IMR-90 (cell line): ENCODE measurements at regions not wholly inside any gene's neighbourhood (a gene's known extent, or its start where the extent isn't known, plus 50 kb on each side); places are given as distances from the start of the nearest gene placed in this dataset.

ENCODE experiments used
- ATAC-seq: fragments of 200-7000 bp; cut with Tn5 transposase; 2 replicates; pipeline ENCODE4 v1.9.1; 2020; ENCODE audit warnings: low read depth, mild to moderate bottlenecking, moderate library complexity
- BruUV-seq: library from RNA; stranded (reverse); fragments of 400-500 nt; replicated peaks from 2 replicates; lab custom pipeline; 2021; lab: Mats Ljungman, UMichigan
- CTCF ChIA-PET: fragments of 300-600 bp; formaldehyde crosslinking; extraction: SDS; loops from one replicate; lab custom pipeline; 2021; ENCODE audit warnings: antibody characterized with exemption; lab: Yijun Ruan, JAX
- POLR2A ChIA-PET: fragments of 300-600 bp; sonication (Branson Sonifier 250); formaldehyde crosslinking; loops from one replicate; lab custom pipeline; 2022; ENCODE audit warnings: antibody characterized with exemption; ENCODE audit not compliant: unreplicated experiment; lab: Charles Lee
- DNase-seq: peaks from one replicate; pipeline ENCODE4 v3.0.0; 2013
- H2AFZ ChIP-seq: replicated peaks from 2 replicates; pipeline ENCODE3; 2013; ENCODE audit warnings: low read length, mild to moderate bottlenecking; ENCODE audit not compliant: poor library complexity
- H2AK5ac ChIP-seq: 2 replicates; pipeline ENCODE4 v1.6.1; 2013; ENCODE audit warnings: low read depth, low read length, inconsistent platforms
- H2AK9ac ChIP-seq: replicated peaks from 2 replicates; pipeline ENCODE3; 2013; ENCODE audit warnings: mild to moderate bottlenecking, low read depth, low read length, moderate library complexity; ENCODE audit not compliant: poor library complexity
- H2BK120ac ChIP-seq: 2 replicates; pipeline ENCODE4 v1.6.1; 2013; ENCODE audit warnings: low read depth, low read length, inconsistent platforms
- H2BK15ac ChIP-seq: 3 replicates; pipeline ENCODE4 v1.6.1; 2013; ENCODE audit warnings: low read depth, low read length, inconsistent platforms
- H2BK20ac ChIP-seq: 2 replicates; pipeline ENCODE4 v1.6.1; 2013; ENCODE audit warnings: low read depth, mild to moderate bottlenecking, inconsistent platforms, low read length, moderate library complexity
- H2BK5ac ChIP-seq: 2 replicates; pipeline ENCODE4 v1.6.1; 2013; ENCODE audit warnings: mild to moderate bottlenecking, low read depth, low read length, inconsistent platforms; ENCODE audit not compliant: poor library complexity, severe bottlenecking
- H3K14ac ChIP-seq: replicated peaks from 2 replicates; pipeline ENCODE4 v1.6.1; 2013; ENCODE audit warnings: low read depth, low read length, inconsistent platforms
- H3K18ac ChIP-seq: 2 replicates; pipeline ENCODE4 v1.6.1; 2013; ENCODE audit warnings: low read depth, low read length, control low read depth
- H3K23ac ChIP-seq: 2 replicates; pipeline ENCODE4 v1.6.1; 2013; ENCODE audit warnings: low read depth, low read length, inconsistent platforms
- H3K27ac ChIP-seq: 2 replicates; pipeline ENCODE4 v1.5.1; 2013; ENCODE audit warnings: mild to moderate bottlenecking, control low read depth, low read length; ENCODE audit not compliant: insufficient read depth
- H3K27me3 ChIP-seq: 2 replicates; pipeline ENCODE4 v1.6.1; 2013; ENCODE audit warnings: low read length; ENCODE audit not compliant: control insufficient read depth, insufficient read depth
- H3K36me3 ChIP-seq: 2 replicates; pipeline ENCODE4 v1.6.1; 2013; ENCODE audit warnings: low read length, mixed read lengths; ENCODE audit not compliant: control insufficient read depth, insufficient read depth
- H3K4ac ChIP-seq: 2 replicates; pipeline ENCODE4 v1.6.1; 2013; ENCODE audit warnings: low read depth, low read length, inconsistent platforms
- H3K4me1 ChIP-seq: 2 replicates; pipeline ENCODE4 v1.6.1; 2013; ENCODE audit warnings: low read length, mixed read lengths; ENCODE audit not compliant: control insufficient read depth, insufficient read depth
- H3K4me2 ChIP-seq: 2 replicates; pipeline ENCODE4 v1.6.1; 2013; ENCODE audit warnings: low read depth, mild to moderate bottlenecking, control low read depth, low read length, moderate library complexity
- H3K4me3 ChIP-seq: 2 replicates; pipeline ENCODE4 v1.5.1; 2013; ENCODE audit warnings: low read depth, mild to moderate bottlenecking, control low read depth, low read length, moderate library complexity; ENCODE audit not compliant: insufficient read depth
- H3K56ac ChIP-seq: 2 replicates; pipeline ENCODE4 v1.6.1; 2013; ENCODE audit warnings: low read length, inconsistent platforms; ENCODE audit not compliant: insufficient read depth; ENCODE audit errors: extremely low read depth
- H3K79me1 ChIP-seq, 2 experiments: 2 replicates each; pipeline ENCODE4 v1.6.1; 2013; ENCODE audit warnings: low read length in 2 of 2, inconsistent platforms in 1 of 2, low read depth in 1 of 2
- H3K9ac ChIP-seq: 2 replicates; pipeline ENCODE4 v1.6.1; 2013; ENCODE audit warnings: low read depth, low read length, control low read depth
- H3K9me1 ChIP-seq: 2 replicates; pipeline ENCODE4 v1.6.1; 2013; ENCODE audit warnings: low read length, inconsistent platforms; ENCODE audit not compliant: insufficient read depth
- H3K9me3 ChIP-seq: 2 replicates; pipeline ENCODE4 v1.6.1; 2013; ENCODE audit warnings: low read length; ENCODE audit not compliant: control insufficient read depth, insufficient read depth
- H4K20me1 ChIP-seq: 2 replicates; pipeline ENCODE4 v1.6.1; 2013; ENCODE audit warnings: low read length, inconsistent platforms; ENCODE audit not compliant: insufficient read depth
- H4K5ac ChIP-seq: 2 replicates; pipeline ENCODE4 v1.6.1; 2013; ENCODE audit warnings: mild to moderate bottlenecking, low read depth, low read length, control low read depth
- H4K8ac ChIP-seq, 2 experiments: 2 replicates each; pipeline ENCODE4 v1.6.1; 2013; ENCODE audit warnings: low read depth in 2 of 2, low read length in 2 of 2, control low read depth in 1 of 2, inconsistent platforms in 1 of 2
- H4K91ac ChIP-seq: 2 replicates; pipeline ENCODE4 v1.6.1; 2013; ENCODE audit warnings: low read depth, low read length, inconsistent platforms; ENCODE audit not compliant: insufficient read depth
- BHLHE40 ChIP-seq: fragments of 150-350 bp; IDR thresholded peaks from 2 replicates; pipeline ENCODE4 v1.6.1; 2016; ENCODE audit warnings: mild to moderate bottlenecking, low read depth, low read length
- CEBPB ChIP-seq: IDR thresholded peaks from 2 replicates; pipeline ENCODE4 v1.6.1; 2012; ENCODE audit warnings: low read depth, low read length, improper control_type of control experiment
- CHD1 ChIP-seq: IDR thresholded peaks from 2 replicates; pipeline ENCODE4 v1.6.1; 2012; ENCODE audit warnings: low read depth, low read length, improper control_type of control experiment
- FOS ChIP-seq: fragments of 150-350 bp; IDR thresholded peaks from 2 replicates; pipeline ENCODE4 v1.6.1; 2016; ENCODE audit warnings: low read depth, low read length
- MAFK ChIP-seq: IDR thresholded peaks from 2 replicates; pipeline ENCODE4 v1.6.1; 2012; ENCODE audit warnings: low read depth, low read length, improper control_type of control experiment
- MAZ ChIP-seq: IDR thresholded peaks from 2 replicates; pipeline ENCODE4 v1.6.1; 2012; ENCODE audit warnings: low read depth, mild to moderate bottlenecking, low read length, improper control_type of control experiment, moderate library complexity, borderline replicate concordance
- MXI1 ChIP-seq: IDR thresholded peaks from 2 replicates; pipeline ENCODE4 v1.6.1; 2012; ENCODE audit warnings: low read depth, mild to moderate bottlenecking, low read length, moderate library complexity, borderline replicate concordance
- NFE2L2 ChIP-seq: fragments of 150-350 bp; IDR thresholded peaks from 2 replicates; pipeline ENCODE4 v1.6.1; 2016; ENCODE audit warnings: low read depth, mild to moderate bottlenecking, low read length
- POLR2A ChIP-seq: IDR thresholded peaks from 2 replicates; pipeline ENCODE4 v1.6.1; 2012; ENCODE audit warnings: mild to moderate bottlenecking, low read depth, low read length
- RAD21 ChIP-seq: IDR thresholded peaks from 2 replicates; pipeline ENCODE4 v1.6.1; 2012; ENCODE audit warnings: low read length, improper control_type of control experiment
- RCOR1 ChIP-seq: IDR thresholded peaks from 2 replicates; pipeline ENCODE4 v1.6.1; 2012; ENCODE audit warnings: mild to moderate bottlenecking, low read length, improper control_type of control experiment; ENCODE audit not compliant: insufficient replicate concordance
- RFX5 ChIP-seq: IDR thresholded peaks from 2 replicates; pipeline ENCODE4 v1.8.0; 2012; ENCODE audit warnings: low read depth, mild to moderate bottlenecking, low read length, moderate library complexity
- SMC3 ChIP-seq: fragments of 150-350 bp; IDR thresholded peaks from 2 replicates; pipeline ENCODE4 v1.6.1; 2016; ENCODE audit warnings: low read depth, mild to moderate bottlenecking, antibody characterized with exemption, low read length, moderate library complexity
- WGBS, 2 experiments: methylation state at CpG; one replicate each; pipeline versions ENCODE4 v1.1.5 to v1.1.7; 2013; ENCODE audit warnings: missing lambda C conversion rate in 2 of 2; ENCODE audit not compliant: insufficient read length in 1 of 2; ENCODE audit errors: extremely low coverage in 2 of 2; 5-methylcytosine and 5-hydroxymethylcytosine counted together
- dilution Hi-C: fragments of 300-500 bp; cut with HindIII; formaldehyde crosslinking; loops from one replicate; pipeline ENCODE4 v1.14.3; 2018; ENCODE audit warnings: low sequenced_read_pairs; ENCODE audit not compliant: unreplicated experiment
- in situ Hi-C: fragments of 300-500 bp; cut with MboI; formaldehyde crosslinking; loops from 3 replicates; pipeline ENCODE4 v1.14.3; 2019; ENCODE audit warnings: low sequenced_read_pairs, inconsistent platforms, mixed read lengths
- intact Hi-C: fragments of 100-400 bp; cut with micrococcal nuclease; formaldehyde crosslinking; loops from 2 replicates; pipeline ENCODE4 v1.10.0; 2022
- TF ChIP-seq, protein P1 (sequence below): conservative IDR thresholded peaks from 2 replicates; pipeline ENCODE4 v1.5.1; 2012; ENCODE audit warnings: mild to moderate bottlenecking, low read depth, low read length, improper control_type of control experiment
- TF ChIP-seq, protein P2 (sequence below): fragments of 150-350 bp; IDR thresholded peaks from 2 replicates; pipeline ENCODE4 v1.6.1; 2016; ENCODE audit warnings: low read depth, mild to moderate bottlenecking, low read length, moderate library complexity, borderline replicate concordance
- TF ChIP-seq, protein P3 (sequence below): fragments of 150-350 bp; IDR thresholded peaks from 2 replicates; pipeline ENCODE4 v1.6.1; 2017; ENCODE audit warnings: mild to moderate bottlenecking, antibody characterized with exemption, low read length, low read depth

DNA sequence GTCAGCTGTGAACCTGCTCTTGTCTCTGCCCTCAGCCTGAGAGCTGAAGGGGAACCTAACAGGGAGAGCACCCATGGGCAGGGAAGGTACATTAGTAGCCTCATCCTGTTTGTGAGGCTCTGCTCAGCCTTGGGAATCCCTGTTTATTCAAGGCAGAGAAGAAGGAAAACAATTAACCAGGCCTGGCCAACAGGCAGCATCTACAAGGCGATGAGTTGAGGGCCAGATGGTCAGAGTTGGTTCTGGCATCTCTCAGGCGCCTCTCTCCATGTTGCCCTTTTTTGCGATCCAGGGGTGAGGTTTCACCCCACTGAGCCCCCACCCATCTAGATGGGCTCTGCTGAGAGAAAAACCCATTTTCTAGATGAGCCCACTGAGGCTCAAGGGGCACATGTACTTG, 54.0 kb upstream of the TOP3B start:
- no peak for DNase-seq
- CTCF ChIA-PET, result no interaction called here

More for the DNA sequence above, 54.0 kb upstream of the TOP3B start:
- no CpG with 5 or more reads among the region's 3 CpGs for WGBS, 2 experiments
- Histone ChIP-seq H2AFZ (no peak overlapping the region), H3K56ac (no peak overlapping the region), H4K5ac (peak overlapping the region; percentile 8; the same call in 1 of the 2 replicates), H3K27ac (no peak overlapping the region), H3K14ac (peak overlapping the region; percentile 21; the same call in 1 of the 2 replicates), H2BK15ac (peak overlapping the region; percentile 90; the same call in 2 of the 3 replicates), H3K18ac (no peak overlapping the region), H3K9me1 (peaks cover 28% of the 10 kb centered on the region), H4K8ac (no peak overlapping the region; a peak in 1 of 4 replicates), H3K4me1 (peaks cover 11% of the 10 kb centered on the region), H2BK120ac (peak overlapping the region; percentile 79), H4K20me1 (no peaks in the 10 kb centered on the region; the same call in 1 of the 2 replicates), H3K23ac (no peak overlapping the region; the same call in 1 of the 2 replicates), H3K9me3 (no peaks in the 10 kb centered on the region), H2AK9ac (no peak overlapping the region), H3K36me3 (no peaks in the 10 kb centered on the region), H3K9ac (no peak overlapping the region), H2BK5ac (peak overlapping the region; percentile 1), H2BK20ac (peak overlapping the region; percentile 78), H3K79me1 (no peaks in the 10 kb centered on the region), H3K4me2 (no peak overlapping the region), H3K4ac (peak overlapping the region; percentile 75), H3K4me3 (no peak overlapping the region), H4K91ac (peak overlapping the region; percentile 58), H3K27me3 (no peaks in the 10 kb centered on the region; the same call in 1 of the 2 replicates), H2AK5ac (peak overlapping the region; percentile 84)
- ATAC-seq, result no peak
- dilution Hi-C loops, result no loop called here
- intact Hi-C loops, result loop anchor here (10.0 kb wide), 1 partner anchor 118 kb away; no protein-coding TSS in a partner anchor
- TF ChIP-seq, protein P1, sequence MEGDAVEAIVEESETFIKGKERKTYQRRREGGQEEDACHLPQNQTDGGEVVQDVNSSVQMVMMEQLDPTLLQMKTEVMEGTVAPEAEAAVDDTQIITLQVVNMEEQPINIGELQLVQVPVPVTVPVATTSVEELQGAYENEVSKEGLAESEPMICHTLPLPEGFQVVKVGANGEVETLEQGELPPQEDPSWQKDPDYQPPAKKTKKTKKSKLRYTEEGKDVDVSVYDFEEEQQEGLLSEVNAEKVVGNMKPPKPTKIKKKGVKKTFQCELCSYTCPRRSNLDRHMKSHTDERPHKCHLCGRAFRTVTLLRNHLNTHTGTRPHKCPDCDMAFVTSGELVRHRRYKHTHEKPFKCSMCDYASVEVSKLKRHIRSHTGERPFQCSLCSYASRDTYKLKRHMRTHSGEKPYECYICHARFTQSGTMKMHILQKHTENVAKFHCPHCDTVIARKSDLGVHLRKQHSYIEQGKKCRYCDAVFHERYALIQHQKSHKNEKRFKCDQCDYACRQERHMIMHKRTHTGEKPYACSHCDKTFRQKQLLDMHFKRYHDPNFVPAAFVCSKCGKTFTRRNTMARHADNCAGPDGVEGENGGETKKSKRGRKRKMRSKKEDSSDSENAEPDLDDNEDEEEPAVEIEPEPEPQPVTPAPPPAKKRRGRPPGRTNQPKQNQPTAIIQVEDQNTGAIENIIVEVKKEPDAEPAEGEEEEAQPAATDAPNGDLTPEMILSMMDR, result no peak
- TF ChIP-seq FOS (no peak), RAD21 (no peak), MXI1 (no peak), MAZ (no peak), RCOR1 (no peak), SMC3 (no peak), RFX5 (no peak), CEBPB (no peak), NFE2L2 (no peak), BHLHE40 (no peak), POLR2A (no peak), CHD1 (no peak), MAFK (no peak)
- TF ChIP-seq, protein P2, sequence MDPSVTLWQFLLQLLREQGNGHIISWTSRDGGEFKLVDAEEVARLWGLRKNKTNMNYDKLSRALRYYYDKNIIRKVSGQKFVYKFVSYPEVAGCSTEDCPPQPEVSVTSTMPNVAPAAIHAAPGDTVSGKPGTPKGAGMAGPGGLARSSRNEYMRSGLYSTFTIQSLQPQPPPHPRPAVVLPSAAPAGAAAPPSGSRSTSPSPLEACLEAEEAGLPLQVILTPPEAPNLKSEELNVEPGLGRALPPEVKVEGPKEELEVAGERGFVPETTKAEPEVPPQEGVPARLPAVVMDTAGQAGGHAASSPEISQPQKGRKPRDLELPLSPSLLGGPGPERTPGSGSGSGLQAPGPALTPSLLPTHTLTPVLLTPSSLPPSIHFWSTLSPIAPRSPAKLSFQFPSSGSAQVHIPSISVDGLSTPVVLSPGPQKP, result no peak
- TF ChIP-seq, protein P3, sequence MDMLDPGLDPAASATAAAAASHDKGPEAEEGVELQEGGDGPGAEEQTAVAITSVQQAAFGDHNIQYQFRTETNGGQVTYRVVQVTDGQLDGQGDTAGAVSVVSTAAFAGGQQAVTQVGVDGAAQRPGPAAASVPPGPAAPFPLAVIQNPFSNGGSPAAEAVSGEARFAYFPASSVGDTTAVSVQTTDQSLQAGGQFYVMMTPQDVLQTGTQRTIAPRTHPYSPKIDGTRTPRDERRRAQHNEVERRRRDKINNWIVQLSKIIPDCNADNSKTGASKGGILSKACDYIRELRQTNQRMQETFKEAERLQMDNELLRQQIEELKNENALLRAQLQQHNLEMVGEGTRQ, result no peak
- POLR2A ChIA-PET, result no interaction called here
- in situ Hi-C loops, result no loop called here
- BruUV-seq, result no TSS peak
